AML-193 (cell line): ENCODE measurements at regions not wholly inside any gene's neighbourhood (a gene's known extent, or its start where the extent isn't known, plus 50 kb on each side); places are given as distances from the start of the nearest gene placed in this dataset.

Experiments used
- DNase-seq, 2 experiments: peaks; one replicate each; lab custom pipeline; 2025; lab: John Stamatoyannopoulos, UW

GRCh38 chr6:153873541-153873940 lies 165.5 kb upstream of the OPRM1 start:
- DNase-seq = no peak

DNA sequence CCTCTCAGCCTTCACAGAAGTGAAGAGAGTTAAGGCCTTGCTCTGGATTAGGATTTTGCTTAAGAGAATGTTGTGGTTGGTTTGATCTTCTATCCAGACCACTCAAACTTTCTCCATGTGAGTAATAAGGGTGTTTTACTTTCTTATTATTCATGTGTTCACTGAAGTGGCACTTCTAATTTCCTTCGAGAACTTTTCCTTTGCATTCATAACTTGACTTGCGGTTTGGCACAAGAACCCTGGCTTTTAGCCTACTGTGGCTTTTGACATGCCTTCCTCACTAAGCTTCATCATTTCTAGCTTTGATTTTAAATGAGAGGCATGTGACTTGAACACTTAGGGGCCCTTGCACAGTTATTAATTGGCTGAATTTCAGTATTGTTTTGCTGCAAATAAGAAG lies 166.1 kb upstream of the OPRM1 start:
- DNase-seq = no peak

DNA sequence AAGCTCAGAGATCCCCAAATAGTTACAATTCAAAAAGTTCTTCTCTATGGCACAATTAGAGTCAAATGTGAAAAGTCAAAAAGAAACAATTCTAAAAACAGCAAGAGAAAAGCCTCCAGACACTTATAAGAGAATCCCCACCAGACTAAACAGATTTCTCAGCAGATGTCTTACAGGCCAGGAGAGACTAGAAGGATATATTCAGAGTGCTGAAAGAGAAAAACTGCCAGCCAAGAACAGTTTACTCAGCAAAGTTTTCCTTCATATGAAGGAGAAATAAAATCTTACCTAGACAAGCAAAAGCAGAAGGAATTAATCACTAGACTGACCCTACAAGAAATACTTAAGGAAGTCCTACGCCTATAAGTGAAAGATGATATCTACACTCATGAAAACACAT lies 176.1 kb upstream of the OPRM1 start:
- no peak for DNase-seq

- no peak for DNase-seq
Observed at GRCh38 chr6:153862139-153862538, 176.9 kb upstream of the OPRM1 start.

DNA sequence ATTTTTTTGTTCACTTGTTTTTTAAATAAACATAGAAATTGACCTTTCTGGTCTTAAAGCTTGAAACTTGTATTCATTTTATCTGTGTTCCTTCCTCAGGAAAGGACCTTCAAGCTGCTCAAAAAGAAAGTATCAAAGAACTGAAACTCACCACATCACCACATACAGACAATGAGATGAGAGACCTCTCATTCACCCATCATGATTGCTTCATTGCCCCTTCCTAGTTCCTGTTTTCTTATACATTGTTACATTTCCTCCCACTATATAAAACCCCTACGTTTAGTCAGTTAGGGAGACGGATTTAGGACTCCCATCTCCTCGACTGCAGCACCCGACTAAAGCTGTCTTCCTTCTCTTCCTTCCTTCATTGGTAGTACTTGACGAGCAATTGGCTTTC lies 180.5 kb upstream of the OPRM1 start:
- DNase-seq = peak; percentile 69 to 70

- no peak for DNase-seq
Observed at GRCh38 chr6:153856929-153857376, 182.1 kb upstream of the OPRM1 start.

DNA sequence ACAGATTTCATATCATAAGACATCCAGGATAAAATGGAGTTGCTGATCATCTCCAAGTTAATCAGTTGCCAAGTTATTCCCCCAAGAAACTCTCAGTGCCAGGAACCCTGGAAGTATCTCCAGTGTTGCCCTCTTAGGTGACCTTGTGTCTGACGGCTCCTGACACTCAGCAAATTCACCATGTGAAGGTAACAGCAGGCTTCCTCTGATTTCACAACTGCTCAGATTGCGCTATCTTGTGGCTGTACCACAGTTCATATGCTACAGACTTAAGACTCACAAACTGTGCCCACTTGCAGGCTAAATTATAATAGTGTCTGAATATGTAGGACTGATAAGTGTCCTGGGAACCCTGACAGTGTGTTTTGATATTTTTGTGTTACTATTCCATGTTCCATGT lies 186.6 kb upstream of the OPRM1 start:
- DNase-seq = peak; percentile 82 to 84

DNA sequence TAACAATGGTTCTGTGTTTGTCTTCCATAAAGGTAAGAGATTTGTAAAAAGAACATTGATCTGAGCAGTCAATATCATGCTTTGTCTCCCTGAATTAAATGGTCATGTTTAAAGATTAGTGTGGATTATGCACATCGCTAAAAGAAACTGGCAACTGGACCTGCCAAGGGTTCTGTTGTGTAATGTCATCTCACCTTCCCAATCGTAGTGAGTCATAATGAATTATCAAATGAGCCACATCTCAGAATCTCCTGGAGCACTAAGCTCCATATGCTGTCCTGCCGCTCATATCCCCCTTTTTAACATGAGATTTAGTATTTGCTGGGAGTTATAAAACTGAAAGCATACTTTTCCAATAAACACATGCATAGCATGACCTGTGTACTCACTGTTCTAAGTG lies 187.0 kb upstream of the OPRM1 start:
- no peak for DNase-seq

DNA sequence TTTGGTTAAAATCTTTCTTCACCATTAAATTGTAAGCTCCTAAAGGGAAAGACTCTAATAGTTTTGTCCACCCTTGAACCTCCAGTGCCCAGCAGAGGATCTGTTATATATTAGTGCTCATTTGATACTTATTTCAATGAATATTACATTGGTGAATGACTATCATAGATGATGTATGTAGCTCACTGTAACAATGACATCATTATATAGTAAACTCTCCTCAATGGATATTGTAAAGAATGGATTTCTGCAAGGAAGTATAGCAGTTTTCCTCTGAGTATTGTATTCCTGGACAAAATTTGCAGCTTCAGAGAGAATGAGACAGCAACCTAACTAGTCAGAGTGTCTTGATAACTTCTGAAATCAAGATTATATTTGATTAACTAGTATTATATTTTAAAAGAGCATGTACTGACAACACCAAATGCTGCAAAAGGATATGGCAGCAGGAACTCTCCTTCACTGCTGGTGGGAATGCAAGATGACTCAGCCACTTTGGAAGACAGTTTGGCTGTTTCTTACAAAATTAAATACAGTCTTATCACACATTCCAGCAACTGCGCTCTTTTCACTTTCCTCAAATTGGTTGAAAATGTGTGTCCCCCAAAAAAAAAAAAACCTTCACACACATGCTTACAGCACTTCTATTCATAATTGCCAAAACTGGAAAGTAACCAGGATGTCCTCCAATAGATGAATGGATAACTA lies 189.8 kb upstream of the OPRM1 start:
- DNase-seq = no peak

DNA sequence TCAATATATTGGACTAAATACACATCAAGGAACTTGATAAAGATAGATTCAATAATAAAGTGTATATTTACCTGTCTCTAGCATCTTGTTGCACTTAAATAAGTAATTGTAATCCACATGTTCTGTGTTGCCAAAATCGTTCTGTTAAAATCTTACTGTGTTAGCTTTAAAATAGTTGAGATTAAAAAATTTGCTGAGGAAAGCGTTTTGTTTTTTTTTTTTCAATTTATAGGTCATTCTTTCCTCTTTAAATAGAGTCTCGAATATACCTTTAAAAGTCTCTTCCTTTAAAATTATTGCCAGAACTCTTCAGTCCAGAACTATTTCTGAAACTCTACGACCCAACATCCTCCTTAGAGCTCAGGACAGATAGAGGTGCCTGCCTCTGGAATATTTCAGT lies 195.6 kb upstream of the OPRM1 start:
- DNase-seq = no peak

GRCh38 chr6:153842491-153842890 lies 196.5 kb upstream of the OPRM1 start:
- no peak for DNase-seq

DNA sequence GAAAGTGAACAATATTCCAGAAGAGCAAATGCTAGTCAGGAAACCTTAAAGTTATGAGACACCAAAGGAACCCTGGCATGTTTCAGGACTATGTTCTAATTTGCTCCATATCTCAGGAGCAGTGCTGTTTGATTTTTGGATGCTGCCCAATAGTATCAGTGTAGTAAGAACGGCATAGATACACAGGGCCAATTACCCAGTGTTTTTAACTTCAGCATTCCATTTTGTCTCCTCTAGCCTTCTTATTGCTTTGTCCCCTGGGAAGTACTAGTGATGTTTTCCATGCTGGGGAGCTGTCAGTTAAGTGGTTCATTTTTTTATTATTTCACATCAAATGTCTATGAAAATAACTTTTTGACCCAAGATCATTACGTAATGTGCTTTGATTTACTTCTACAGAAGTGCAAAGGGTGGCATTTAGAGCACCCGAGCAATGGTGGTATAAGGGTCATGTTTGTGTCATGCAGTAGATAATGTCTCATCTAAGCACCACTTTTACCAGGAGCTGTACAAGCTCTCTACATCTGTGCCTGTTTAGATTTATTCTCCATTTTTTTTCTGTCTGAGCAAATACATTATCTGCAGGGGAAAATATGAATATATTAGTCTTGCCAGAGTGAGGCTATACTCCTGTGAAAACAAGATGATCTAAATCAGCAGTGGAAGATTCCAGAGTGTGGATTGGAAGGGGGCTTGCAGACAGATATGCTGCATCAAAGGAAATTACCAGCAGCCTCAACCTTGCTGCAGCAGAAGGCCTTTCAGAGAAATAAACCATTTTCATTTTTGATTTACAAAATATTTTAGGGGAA lies 198.8 kb upstream of the OPRM1 start:
- DNase-seq = no peak

DNA sequence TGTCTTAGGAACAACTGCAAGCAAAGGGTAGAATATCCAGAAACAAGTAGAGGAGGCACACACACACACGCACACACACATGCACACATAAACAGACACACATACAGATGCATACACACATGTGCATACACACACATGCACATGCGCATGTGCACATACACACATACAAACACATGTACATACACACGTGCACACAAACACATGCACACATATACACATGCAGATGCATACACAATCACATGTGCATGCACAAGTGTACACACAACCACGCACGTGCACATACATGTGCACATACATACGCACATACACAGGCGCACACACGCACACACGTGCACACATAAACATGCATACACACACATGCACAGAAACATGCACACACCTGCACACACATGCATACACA lies 206.5 kb upstream of the OPRM1 start:
- no peak for DNase-seq

GRCh38 chr6:153831350-153832078 lies 207.5 kb upstream of the OPRM1 start:
- no peak for DNase-seq

GRCh38 chr6:153817173-153817572 lies 221.9 kb upstream of the OPRM1 start:
- no peak for DNase-seq

GRCh38 chr6:153816366-153816765 lies 222.7 kb upstream of the OPRM1 start:
- no peak for DNase-seq

- no peak for DNase-seq
Observed at GRCh38 chr6:153814136-153814535, 224.9 kb upstream of the OPRM1 start.

- DNase-seq = no peak
Observed at GRCh38 chr6:153804755-153805330, 234.2 kb upstream of the OPRM1 start.

- no peak for DNase-seq
Observed at GRCh38 chr6:153801917-153802316, 237.1 kb upstream of the OPRM1 start.

DNA sequence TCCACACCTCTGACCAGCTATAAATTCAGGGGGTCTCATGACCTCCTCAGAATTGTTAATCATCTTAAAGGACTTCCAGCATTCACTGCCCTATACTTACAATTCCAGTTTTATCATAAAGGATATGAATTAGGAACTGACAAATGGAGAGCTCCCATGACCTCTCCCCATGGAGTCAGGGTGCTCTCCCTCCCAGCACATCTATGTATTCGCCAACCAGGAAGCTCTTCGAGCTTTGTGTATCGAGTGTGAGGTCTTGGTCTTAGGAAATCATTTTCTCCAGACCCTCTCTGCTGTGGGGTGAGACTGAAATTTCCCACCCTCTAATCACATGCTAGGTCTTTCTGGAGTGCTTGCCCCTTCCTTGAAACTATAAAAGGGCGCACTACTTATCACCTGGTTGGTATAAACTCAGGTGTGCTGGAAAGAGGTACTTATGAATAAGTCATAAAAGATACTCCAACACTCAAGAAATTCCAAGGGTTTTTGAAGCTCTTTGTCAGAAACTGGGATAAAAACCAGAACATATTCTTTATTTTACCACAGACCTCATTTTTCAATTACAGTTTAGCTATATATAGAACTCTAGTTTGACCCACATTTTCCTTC lies 238.4 kb upstream of the OPRM1 start:
- DNase-seq = no peak

DNA sequence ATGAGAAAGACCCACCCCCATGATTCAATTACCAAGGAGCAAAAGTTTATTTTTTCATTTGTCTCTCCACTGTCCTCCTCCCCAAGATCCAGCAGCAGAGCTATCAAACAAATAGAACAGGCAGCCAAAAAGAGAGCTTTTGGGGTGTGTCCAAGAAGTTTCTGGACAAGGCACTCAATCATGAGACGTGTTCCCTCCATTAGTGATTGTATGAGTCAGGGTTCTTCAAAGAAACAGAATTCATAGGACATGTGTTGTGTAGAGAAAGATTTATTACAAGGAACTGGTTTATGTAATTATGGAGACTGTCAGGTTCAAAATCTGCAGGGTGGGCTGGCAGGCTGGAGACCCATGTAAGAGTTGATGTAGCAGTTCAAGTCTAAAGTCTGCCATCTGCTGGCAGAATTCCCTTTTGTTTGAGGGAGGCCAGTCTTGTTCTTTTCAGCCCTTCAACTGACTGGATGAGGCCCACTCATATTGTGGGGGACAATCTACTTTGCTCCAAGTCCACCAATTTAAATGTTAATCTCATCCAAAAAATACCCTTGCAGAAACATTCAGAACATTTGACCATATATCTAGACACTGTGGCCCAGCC lies 248.1 kb upstream of the OPRM1 start:
- no peak for DNase-seq

DNA sequence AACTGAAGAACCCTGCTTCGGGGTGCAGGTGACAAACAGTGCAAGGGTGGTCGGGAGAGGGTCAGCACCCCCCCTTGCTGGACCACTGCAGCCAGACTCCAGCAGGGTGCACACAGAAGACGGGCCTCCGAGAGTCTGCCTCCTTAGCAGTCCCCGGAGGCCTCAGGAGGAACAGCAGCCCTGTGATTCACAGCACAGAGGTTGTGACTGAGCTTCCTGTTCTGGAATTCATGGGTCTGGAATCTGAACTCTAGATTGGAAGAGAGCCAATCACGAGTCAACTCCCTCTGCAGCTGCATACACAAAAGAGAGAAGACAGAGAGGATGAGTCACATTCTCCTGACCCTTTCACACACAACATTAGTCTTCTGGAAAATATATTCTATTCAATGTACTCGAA lies 249.0 kb upstream of the OPRM1 start:
- no peak for DNase-seq
